HEK293T (cell line): ENCODE measurements at regions not wholly inside any gene's neighbourhood (a gene's known extent, or its start where the extent isn't known, plus 50 kb on each side); places are given as distances from the start of the nearest gene placed in this dataset.

Experiments
- CTCF ChIA-PET: fragments of 350-600 bp; formaldehyde crosslinking; extraction: SDS; loops from one replicate; lab custom pipeline; 2021; ENCODE audit warnings: antibody characterized with exemption, inconsistent platforms; lab: Yijun Ruan, JAX
- POLR2A ChIA-PET: fragments of 350-600 bp; formaldehyde crosslinking; extraction: SDS; loops from one replicate; lab custom pipeline; 2020; ENCODE audit warnings: antibody characterized with exemption, inconsistent platforms; lab: Yijun Ruan, JAX
- DNase-seq: peaks from one replicate; pipeline ENCODE4 v3.0.0; 2012; ENCODE audit warnings: mixed read lengths; ENCODE audit errors: extremely low spot score
- ARNT ChIP-seq: fragments of 450-650 bp; IDR thresholded peaks from 2 replicates; pipeline ENCODE4 v1.6.1; 2017; ENCODE audit warnings: mild to moderate bottlenecking
- BHLHE40 ChIP-seq: fragments of 450-650 bp; IDR thresholded peaks from 2 replicates; pipeline ENCODE4 v1.6.1; 2016; ENCODE audit warnings: mild to moderate bottlenecking, moderate library complexity, borderline replicate concordance
- CTBP1 ChIP-seq: fragments of 450-650 bp; IDR thresholded peaks from 2 replicates; pipeline ENCODE4 v1.6.1; 2016; ENCODE audit warnings: borderline replicate concordance
- ELF4 ChIP-seq: fragments of 450-650 bp; IDR thresholded peaks from 2 replicates; pipeline ENCODE4 v1.6.1; 2017; ENCODE audit warnings: antibody characterized with exemption
- FOXA1 ChIP-seq: fragments of 450-650 bp; IDR thresholded peaks from 2 replicates; pipeline ENCODE4 v1.6.1; 2016; ENCODE audit warnings: mild to moderate bottlenecking
- FOXK2 ChIP-seq: fragments of 450-650 bp; IDR thresholded peaks from 2 replicates; pipeline ENCODE4 v1.6.1; 2016; ENCODE audit warnings: mild to moderate bottlenecking
- FOXM1 ChIP-seq: fragments of 450-650 bp; IDR thresholded peaks from 2 replicates; pipeline ENCODE4 v1.6.1; 2017; ENCODE audit warnings: mild to moderate bottlenecking, borderline replicate concordance
- HDGF ChIP-seq: fragments of 450-650 bp; IDR thresholded peaks from 2 replicates; pipeline ENCODE4 v1.6.1; 2017; ENCODE audit warnings: antibody characterized with exemption, borderline replicate concordance
- L3MBTL2 ChIP-seq: fragments of 450-650 bp; conservative IDR thresholded peaks from 2 replicates; pipeline ENCODE4 v1.6.1; 2016; ENCODE audit warnings: mild to moderate bottlenecking
- LEF1 ChIP-seq: fragments of 450-650 bp; IDR thresholded peaks from 2 replicates; pipeline ENCODE4 v1.6.1; 2017; ENCODE audit warnings: mild to moderate bottlenecking, borderline replicate concordance
- NFRKB ChIP-seq: fragments of 450-650 bp; IDR thresholded peaks from 2 replicates; pipeline ENCODE4 v1.6.1; 2016; ENCODE audit warnings: mild to moderate bottlenecking, moderate library complexity
- SP1 ChIP-seq: fragments of 450-650 bp; IDR thresholded peaks from 2 replicates; pipeline ENCODE4 v1.6.1; 2017
- SUZ12 ChIP-seq: fragments of 450-650 bp; IDR thresholded peaks from 2 replicates; pipeline ENCODE4 v1.6.1; 2016; ENCODE audit warnings: mild to moderate bottlenecking
- TARDBP ChIP-seq: fragments of 450-650 bp; IDR thresholded peaks from 2 replicates; pipeline ENCODE4 v1.6.1; 2016
- ZNF384 ChIP-seq: fragments of 450-650 bp; IDR thresholded peaks from 2 replicates; pipeline ENCODE4 v1.6.1; 2016
- TF ChIP-seq, protein P1 (sequence below): fragments of 450-650 bp; IDR thresholded peaks from 2 replicates; pipeline ENCODE4 v1.6.1; 2016

DNA sequence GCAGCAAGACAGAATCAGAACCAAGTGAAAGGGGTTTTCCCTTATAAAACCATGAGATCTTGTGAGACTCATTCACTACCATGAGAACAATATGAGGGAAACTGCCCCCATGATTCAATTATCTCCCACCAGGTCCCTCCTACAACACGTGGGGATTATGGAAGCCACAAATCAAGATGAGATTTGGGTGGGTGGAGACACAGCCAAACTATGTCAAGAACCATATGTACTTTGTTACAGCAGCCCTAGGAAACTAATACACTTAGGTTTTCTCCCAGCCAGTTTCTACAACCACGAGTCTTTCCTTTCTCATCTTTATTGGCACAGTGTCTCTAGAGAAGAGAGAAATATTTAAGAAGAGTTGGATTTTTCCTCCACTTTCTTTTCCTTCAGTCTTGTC, 72.6 kb downstream of the BTG1 start:
- POLR2A ChIA-PET = no interaction called here
- CTCF ChIA-PET = no interaction called here
- DNase-seq = no peak
- no peak for TF ChIP-seq CTBP1
- TF ChIP-seq ZNF384 = no peak
- no peak for TF ChIP-seq FOXK2
- no peak for TF ChIP-seq HDGF
- no peak for TF ChIP-seq NFRKB
- no peak for TF ChIP-seq ELF4
- no peak for TF ChIP-seq SP1
- TF ChIP-seq L3MBTL2 = no peak
- TF ChIP-seq TARDBP = no peak
- TF ChIP-seq, protein P1, sequence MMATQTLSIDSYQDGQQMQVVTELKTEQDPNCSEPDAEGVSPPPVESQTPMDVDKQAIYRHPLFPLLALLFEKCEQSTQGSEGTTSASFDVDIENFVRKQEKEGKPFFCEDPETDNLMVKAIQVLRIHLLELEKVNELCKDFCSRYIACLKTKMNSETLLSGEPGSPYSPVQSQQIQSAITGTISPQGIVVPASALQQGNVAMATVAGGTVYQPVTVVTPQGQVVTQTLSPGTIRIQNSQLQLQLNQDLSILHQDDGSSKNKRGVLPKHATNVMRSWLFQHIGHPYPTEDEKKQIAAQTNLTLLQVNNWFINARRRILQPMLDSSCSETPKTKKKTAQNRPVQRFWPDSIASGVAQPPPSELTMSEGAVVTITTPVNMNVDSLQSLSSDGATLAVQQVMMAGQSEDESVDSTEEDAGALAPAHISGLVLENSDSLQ = no peak
- no peak for TF ChIP-seq SUZ12
- TF ChIP-seq ARNT = no peak
- TF ChIP-seq BHLHE40 = no peak
- no peak for TF ChIP-seq FOXM1

DNA sequence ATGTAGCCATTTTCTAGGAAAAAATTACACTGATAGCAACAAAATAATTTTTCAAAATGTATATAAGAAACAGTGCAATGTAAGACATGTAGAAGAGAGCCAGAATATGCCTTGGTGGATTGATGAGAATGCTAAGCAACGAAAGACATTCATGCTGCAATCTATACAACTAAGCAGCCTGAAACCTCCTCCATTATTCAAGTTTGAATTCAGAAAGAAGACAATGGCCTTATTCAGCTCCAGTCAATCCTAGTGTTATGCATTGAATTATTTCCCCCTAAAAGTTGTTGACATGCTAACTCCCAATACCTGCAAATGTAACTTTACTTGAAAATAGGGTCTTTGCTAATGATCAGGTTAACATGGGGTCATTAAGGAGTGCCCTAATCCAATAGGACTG, 73.5 kb downstream of the BTG1 start:
- no peak for DNase-seq
- TF ChIP-seq TARDBP (no peak), FOXA1 (no peak), LEF1 (no peak), ELF4 (no peak), BHLHE40 (no peak)
- ChIA-PET POLR2A (no interaction called here), CTCF (no interaction called here)

DNA sequence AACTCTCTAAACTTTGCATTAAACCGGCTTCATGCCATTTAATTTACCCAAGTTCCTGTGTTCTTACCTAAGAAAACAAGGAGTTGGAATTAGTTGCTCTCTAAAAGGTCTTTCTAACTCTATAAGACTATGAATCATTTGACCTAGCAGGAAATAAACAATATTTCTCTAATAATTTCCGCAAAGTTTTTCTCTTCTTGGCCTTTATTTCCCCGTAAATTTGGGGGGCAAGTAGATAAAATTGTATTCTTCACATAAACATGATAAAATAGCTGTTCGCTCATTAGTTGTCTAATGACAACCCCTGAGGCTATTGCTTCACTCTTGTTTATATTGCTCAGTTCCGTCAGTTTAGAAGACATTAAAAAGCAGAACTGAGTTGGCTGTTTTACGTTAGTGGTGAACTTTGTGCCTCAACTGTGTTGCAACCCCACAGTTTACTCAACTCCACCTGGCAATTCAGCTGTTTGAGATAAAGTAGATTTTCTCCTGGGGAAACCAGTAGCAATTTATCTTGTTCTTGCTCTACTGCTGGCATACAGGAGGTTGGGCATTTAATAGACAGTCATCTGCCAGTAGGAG, 74.7 kb downstream of the BTG1 start:
- ChIA-PET CTCF (no interaction called here), POLR2A (interaction anchor here (1.2 kb wide), 1 partner anchor 74 kb away, joined by 3 read pairs; the partner anchor contains the start of gene BTG1)
- DNase-seq = no peak

DNA sequence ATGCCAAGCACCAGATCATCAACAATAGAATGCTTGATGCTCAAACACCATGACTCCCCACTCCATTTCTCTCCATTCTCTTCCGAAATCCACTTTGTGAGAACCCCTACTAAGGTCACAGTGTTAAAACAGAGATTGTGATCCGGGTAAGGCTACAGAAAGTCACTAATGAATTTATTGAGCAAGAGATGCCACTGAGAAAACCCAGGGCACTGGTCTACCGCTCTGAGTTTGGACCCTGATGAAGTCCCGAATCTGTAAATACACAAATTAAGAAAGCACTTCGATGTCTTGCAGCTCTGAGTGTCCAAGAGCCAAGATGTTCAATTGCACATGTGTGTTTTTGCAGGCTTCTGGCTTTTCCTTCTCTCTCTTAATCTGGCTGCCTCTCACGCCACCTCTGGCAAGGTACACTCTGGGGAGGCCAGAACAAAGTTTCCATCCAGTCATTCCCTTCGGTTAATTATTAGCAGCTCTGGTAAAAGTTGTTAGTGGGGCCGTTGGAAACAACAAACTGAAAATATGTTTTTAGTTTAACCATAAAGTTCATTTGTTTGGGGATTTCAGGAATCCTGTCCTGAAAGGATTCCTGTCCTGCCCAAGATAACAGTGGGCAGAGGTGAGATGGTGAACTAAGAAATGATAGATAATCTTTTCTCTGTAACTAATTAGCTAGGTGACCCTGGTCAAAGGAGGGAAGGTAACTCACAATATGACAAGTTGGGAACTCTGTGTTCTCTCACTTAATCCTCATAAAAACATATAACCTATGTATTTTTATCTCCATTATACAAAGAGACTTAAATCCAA, 75.4 kb downstream of the BTG1 start:
- CTCF ChIA-PET = no interaction called here
- TF ChIP-seq SUZ12 = no peak
- no peak for TF ChIP-seq ARNT
- no peak for TF ChIP-seq CTBP1
- no peak for TF ChIP-seq FOXM1
- TF ChIP-seq TARDBP = no peak
- POLR2A ChIA-PET = interaction anchor here (1.2 kb wide), 1 partner anchor 75 kb away, joined by 3 read pairs; the partner anchor contains the start of gene BTG1

More for the DNA sequence above, 74.7 kb downstream of the BTG1 start:
- TF ChIP-seq ZNF384 (no peak), FOXM1 (no peak), NFRKB (no peak)

DNA sequence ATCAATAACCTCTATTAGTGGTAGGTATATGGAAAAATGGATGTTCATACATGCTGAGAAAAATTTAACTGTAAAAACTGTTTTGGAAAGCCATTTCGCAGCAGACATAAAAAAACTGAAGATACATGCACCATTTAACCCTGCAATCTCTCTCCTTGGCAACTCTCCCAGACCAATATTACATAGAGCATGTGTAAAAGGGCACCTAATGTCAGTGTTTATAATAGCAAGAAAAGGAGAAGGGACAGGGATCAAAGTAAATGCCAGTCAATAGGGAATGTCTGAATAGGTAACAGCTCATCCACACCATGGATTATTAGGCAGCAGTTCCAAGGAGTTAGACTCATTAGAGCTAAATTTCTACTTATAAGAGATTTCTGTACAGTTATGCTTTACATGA, 77.2 kb downstream of the BTG1 start:
- TF ChIP-seq LEF1 = no peak
- TF ChIP-seq, protein P1 = no peak
- no peak for DNase-seq
- ChIA-PET CTCF (no interaction called here), POLR2A (no interaction called here)

More for the DNA sequence above, 75.4 kb downstream of the BTG1 start:
- no peak for DNase-seq

DNA sequence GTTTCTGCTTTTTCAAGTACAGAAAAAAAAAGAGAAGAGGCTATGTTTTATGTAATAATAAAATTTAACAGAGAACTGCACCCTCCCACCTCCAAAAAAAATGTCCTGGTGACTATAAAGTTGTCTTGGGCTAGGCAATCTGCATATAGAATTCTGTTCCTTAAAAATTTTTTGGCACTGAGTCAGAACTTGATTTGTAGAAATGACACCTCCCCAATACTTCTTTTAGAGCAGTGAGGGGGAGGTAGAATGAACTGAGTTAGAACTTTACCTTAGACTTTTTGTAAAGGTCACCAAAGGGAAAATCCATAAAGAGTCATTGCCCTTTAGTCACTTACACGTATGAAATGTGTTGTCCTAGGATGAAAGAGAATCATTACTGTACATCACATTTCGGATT, 80.0 kb downstream of the BTG1 start:
- TF ChIP-seq, protein P1 = no peak
- TF ChIP-seq FOXA1 (no peak), TARDBP (no peak), SP1 (no peak), FOXM1 (no peak), HDGF (no peak), L3MBTL2 (no peak), ARNT (no peak), BHLHE40 (no peak), CTBP1 (no peak), ZNF384 (no peak), LEF1 (no peak), NFRKB (no peak), FOXK2 (no peak), SUZ12 (no peak), ELF4 (no peak)
- CTCF ChIA-PET = interaction anchor here (0.8 kb wide), 1 partner anchor 1354 kb away, joined by 3 read pairs; no protein-coding TSS in a partner anchor
- no peak for DNase-seq
- POLR2A ChIA-PET = no interaction called here

DNA sequence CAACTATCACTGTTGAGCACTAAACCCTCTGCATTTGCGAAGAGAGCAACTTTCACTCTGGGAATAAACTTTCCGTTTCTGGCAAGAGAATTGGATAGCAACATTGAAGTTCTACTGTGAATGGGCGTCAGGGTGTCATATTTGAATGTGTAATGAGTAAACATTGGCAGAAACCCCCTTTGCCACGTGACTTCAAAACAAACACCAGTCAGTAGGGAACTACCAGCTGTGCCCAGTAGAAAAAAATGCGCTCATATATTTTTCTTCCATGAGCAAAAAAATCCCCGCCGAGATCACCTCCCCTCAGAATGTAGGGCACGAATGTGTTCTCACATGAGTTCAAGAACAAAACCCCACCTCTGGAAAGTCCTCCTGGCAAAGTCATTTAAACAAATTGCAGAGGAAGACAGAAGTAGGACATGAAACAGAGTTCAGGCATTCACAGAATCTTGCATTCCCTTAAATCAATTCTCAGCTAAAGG, 80.6 kb downstream of the BTG1 start:
- no peak for DNase-seq
- ChIA-PET POLR2A (no interaction called here), CTCF (interaction anchor here (0.8 kb wide), 1 partner anchor 1355 kb away, joined by 3 read pairs; no protein-coding TSS in a partner anchor)
- TF ChIP-seq NFRKB (no peak), ZNF384 (no peak), CTBP1 (no peak), TARDBP (no peak), L3MBTL2 (no peak), FOXM1 (no peak), ELF4 (no peak), FOXK2 (no peak)
- TF ChIP-seq, protein P1 = no peak
